Esophagus squamous epithelium (tissue), 5 donors: ENCODE measurements at regions not wholly inside any gene's neighbourhood (a gene's known extent, or its start where the extent isn't known, plus 50 kb on each side); places are given as distances from the start of the nearest gene placed in this dataset.

Source experiments
- DNase-seq: peaks from one replicate; lab custom pipeline; 2025; lab: John Stamatoyannopoulos, UW
- H3K27ac ChIP-seq, 4 donors: fragments of 200-600 bp; sonication (generic); one replicate each; pipeline ENCODE4 v1.5.1; 2016 to 2019; ENCODE audit warnings: mild to moderate bottlenecking in 1 of 4
- H3K27me3 ChIP-seq, 4 donors: fragments of 200-600 bp; sonication (generic); 1 replicate in 3 of 4; 2 replicates in 1 of 4; pipeline versions ENCODE4 v1.5.1 to v1.6.0; 2017 to 2021; ENCODE audit warnings: antibody characterized with exemption in 1 of 4
- H3K36me3 ChIP-seq, 3 donors: fragments of 200-600 bp; sonication (generic); one replicate each; pipeline ENCODE4 v1.5.1; 2016 to 2019
- H3K4me1 ChIP-seq, 3 donors: fragments of 200-600 bp; sonication (generic); one replicate each; pipeline ENCODE4 v1.5.1; 2017 to 2019
- H3K4me3 ChIP-seq, 4 donors: fragments of 200-600 bp; sonication (generic); 1 replicate in 3 of 4; 2 replicates in 1 of 4; pipeline ENCODE4 v1.5.1; 2016 to 2019; ENCODE audit warnings: mild to moderate bottlenecking in 2 of 4, moderate library complexity in 1 of 4
- H3K9me3 ChIP-seq, 3 donors: fragments of 200-600 bp; sonication (generic); one replicate each; pipeline ENCODE4 v1.5.1; 2016 to 2019
- CTCF ChIP-seq, 6 experiments: fragments of 450-650 bp in 4 of 6; fragments of 200-600 bp in 2 of 6; sonication (generic) in 2 of 6; IDR thresholded peaks; one replicate each; pipeline ENCODE4 v1.5.1; 2016 to 2019; ENCODE audit warnings: antibody characterized with exemption in 6 of 6, mild to moderate bottlenecking in 4 of 6, moderate library complexity in 4 of 6
- POLR2A ChIP-seq, 4 donors: fragments of 450-650 bp; IDR thresholded peaks; one replicate each; pipeline ENCODE4 v1.6.1; 2017; ENCODE audit warnings: antibody characterized with exemption in 4 of 4, mild to moderate bottlenecking in 4 of 4, moderate library complexity in 3 of 4
- WGBS, 2 donors: methylation state at CpG; one replicate each; pipeline ENCODE4 v1.1.5; 2018; 5-methylcytosine and 5-hydroxymethylcytosine counted together
- intact Hi-C: fragments of 100-400 bp; cut with DNase I; formaldehyde crosslinking; loops from one replicate; pipeline ENCODE4 v1.15.0; 2022
- donor health status: DM: yes; HTN: yes; CAD: no.

- Histone ChIP-seq H3K4me1 (peaks cover 0 to 4% (median 0%) of the 10 kb centered on the region in 3 donors), H3K9me3 (no peaks in the 10 kb centered on the region), H3K4me3 (no peak overlapping the region), H3K27ac (no peak overlapping the region), H3K36me3 (no peaks in the 10 kb centered on the region), H3K27me3 (no peaks in the 10 kb centered on the region)
- intact Hi-C loops = no loop called here
- no peak for DNase-seq
- TF ChIP-seq POLR2A (IDR thresholded peaks at IDR 0.05) (no peak), CTCF (IDR thresholded peaks at IDR 0.05) (no peak)
These were observed 830.2 kb downstream of the DHX35 start for GRCh38 chr20:39792334-39792733.

- H3K27ac ChIP-seq = no peak overlapping the region
- 81 to 86% methylated on average over 3 of the region's 3 CpGs for WGBS, 2 donors
- TF ChIP-seq POLR2A (IDR thresholded peaks at IDR 0.05) (no peak), CTCF (IDR thresholded peaks at IDR 0.05) (no peak)
- no peaks in the 10 kb centered on the region for H3K27me3 ChIP-seq
- H3K36me3 ChIP-seq = no peaks in the 10 kb centered on the region
- H3K9me3 ChIP-seq = no peaks in the 10 kb centered on the region
- no peak for DNase-seq
- intact Hi-C loops = no loop called here
- H3K4me1 ChIP-seq = no peaks in the 10 kb centered on the region
- no peak overlapping the region for H3K4me3 ChIP-seq
These were observed 827.3 kb downstream of the DHX35 start for GRCh38 chr20:39789411-39789810.

- 60 to 73% methylated on average over 3 to 4 of the region's 4 CpGs for WGBS, 2 donors
- DNase-seq = no peak
- Histone ChIP-seq H3K4me1 (no peaks in the 10 kb centered on the region), H3K27ac (no peak overlapping the region), H3K4me3 (no peak overlapping the region), H3K27me3 (peaks cover 0 to 3% (median 0%) of the 10 kb centered on the region in 4 donors), H3K9me3 (peaks cover 0 to 2% (median 0%) of the 10 kb centered on the region in 3 donors), H3K36me3 (no peaks in the 10 kb centered on the region)
- intact Hi-C loops = no loop called here
- TF ChIP-seq CTCF (IDR thresholded peaks at IDR 0.05) (no peak), POLR2A (IDR thresholded peaks at IDR 0.05) (no peak)
These were observed 823.2 kb downstream of the DHX35 start for GRCh38 chr20:39785252-39785917.

- intact Hi-C loops = no loop called here
- no peak overlapping the region for H3K27ac ChIP-seq
- H3K9me3 ChIP-seq = peaks cover 0 to 2% (median 0%) of the 10 kb centered on the region in 3 donors
- H3K4me1 ChIP-seq = no peaks in the 10 kb centered on the region
- DNase-seq = no peak
- peaks cover 0 to 3% (median 0%) of the 10 kb centered on the region in 4 donors for H3K27me3 ChIP-seq
- no peak for TF ChIP-seq POLR2A (IDR thresholded peaks at IDR 0.05)
- TF ChIP-seq CTCF (IDR thresholded peaks at IDR 0.05) = no peak
- H3K36me3 ChIP-seq = no peaks in the 10 kb centered on the region
- 70 to 73% methylated on average over 1 of the region's 1 CpG for WGBS, 2 donors
- H3K4me3 ChIP-seq = no peak overlapping the region
These were observed 822.5 kb downstream of the DHX35 start for GRCh38 chr20:39784693-39785092.

- TF ChIP-seq POLR2A (IDR thresholded peaks at IDR 0.05) = no peak
- TF ChIP-seq CTCF (IDR thresholded peaks at IDR 0.05) = no peak
- intact Hi-C loops = no loop called here
- peaks cover 0 to 2% (median 0%) of the 10 kb centered on the region in 3 donors for H3K9me3 ChIP-seq
- peaks cover 8 to 17% (median 9%) of the 10 kb centered on the region in 3 donors for H3K4me1 ChIP-seq
- H3K36me3 ChIP-seq = no peaks in the 10 kb centered on the region
- no peak for DNase-seq
- peaks cover 0 to 3% (median 0%) of the 10 kb centered on the region in 4 donors for H3K27me3 ChIP-seq
- no peak overlapping the region for H3K27ac ChIP-seq
- H3K4me3 ChIP-seq = no peak overlapping the region
- WGBS, 2 donors = 65 to 76% methylated on average over 5 of the region's 5 CpGs
These were observed 816.9 kb downstream of the DHX35 start for GRCh38 chr20:39778847-39779604.
